Lower lobe of right lung (tissue), 2 donors: ENCODE measurements at regions not wholly inside any gene's neighbourhood (a gene's known extent, or its start where the extent isn't known, plus 50 kb on each side); places are given as distances from the start of the nearest gene placed in this dataset.

ENCODE experiments used
- ATAC-seq, 2 donors: fragments of 200-7000 bp; cut with Tn5 transposase; one replicate each; pipeline ENCODE4 v1.9.1; 2020 to 2022; ENCODE audit warnings: mild to moderate bottlenecking in 2 of 2, moderate library complexity in 2 of 2
- DNase-seq: peaks from one replicate; pipeline ENCODE4 v3.0.0-alpha.2; 2020
- H3K27ac ChIP-seq: fragments of 200-600 bp; one replicate; pipeline ENCODE4 v1.8.0; 2022
- H3K27me3 ChIP-seq: fragments of 200-600 bp; one replicate; pipeline ENCODE4 v1.8.0; 2022; ENCODE audit warnings: low read depth
- H3K36me3 ChIP-seq: fragments of 200-600 bp; one replicate; pipeline ENCODE4 v1.8.0; 2022; ENCODE audit warnings: mild to moderate bottlenecking
- H3K4me1 ChIP-seq: fragments of 200-600 bp; one replicate; pipeline ENCODE4 v1.8.0; 2022
- H3K4me3 ChIP-seq: fragments of 200-600 bp; one replicate; pipeline ENCODE4 v1.8.0; 2022; ENCODE audit warnings: mild to moderate bottlenecking
- H3K9me3 ChIP-seq: fragments of 200-600 bp; one replicate; pipeline ENCODE4 v1.8.0; 2022
- CTCF ChIP-seq: fragments of 200-600 bp; IDR thresholded peaks from one replicate; pipeline ENCODE4 v1.8.0; 2022; ENCODE audit warnings: antibody characterized with exemption, mild to moderate bottlenecking
- intact Hi-C: fragments of 100-400 bp; cut with DNase I; formaldehyde crosslinking; loops from one replicate; pipeline ENCODE4 v1.11.0; 2022
- donor health status: DM: no; HTN: yes; CAD: no; lungs with severe emphysema.

- peaks cover 14% of the 10 kb centered on the region for H3K27me3 ChIP-seq
- intact Hi-C loops, result no loop called here
- no peak for TF ChIP-seq CTCF
Observed at GRCh38 chr2:238967031-238967977, 119.4 kb downstream of the TWIST2 start.

GRCh38 chr2:238967978-238968360 is 120.1 kb downstream of the TWIST2 start:
- no peaks in the 10 kb centered on the region for H3K36me3 ChIP-seq
- intact Hi-C loops, result no loop called here
- H3K27ac ChIP-seq, result no peak overlapping the region
- peaks cover 14% of the 10 kb centered on the region for H3K27me3 ChIP-seq
- H3K9me3 ChIP-seq, result no peaks in the 10 kb centered on the region
- no peak for TF ChIP-seq CTCF
- H3K4me3 ChIP-seq, result no peak overlapping the region
- DNase-seq, result no peak
- H3K4me1 ChIP-seq, result no peaks in the 10 kb centered on the region
- no peak for ATAC-seq

More at GRCh38 chr2:238967031-238967977, 119.4 kb downstream of the TWIST2 start:
- no peak overlapping the region for H3K27ac ChIP-seq
- no peak overlapping the region for H3K4me3 ChIP-seq
- ATAC-seq (no peak), DNase-seq (no peak)
- no peaks in the 10 kb centered on the region for H3K4me1 ChIP-seq
- no peaks in the 10 kb centered on the region for H3K9me3 ChIP-seq
- no peaks in the 10 kb centered on the region for H3K36me3 ChIP-seq

- ATAC-seq (no peak), DNase-seq (no peak)
- H3K27ac ChIP-seq, result no peak overlapping the region
- TF ChIP-seq CTCF, result no peak
- H3K4me3 ChIP-seq, result no peak overlapping the region
- intact Hi-C loops, result no loop called here
- no peaks in the 10 kb centered on the region for H3K4me1 ChIP-seq
- H3K9me3 ChIP-seq, result no peaks in the 10 kb centered on the region
- H3K36me3 ChIP-seq, result no peaks in the 10 kb centered on the region
- H3K27me3 ChIP-seq, result peaks cover 14% of the 10 kb centered on the region
Observed at GRCh38 chr2:238968616-238969384, 120.9 kb downstream of the TWIST2 start.

GRCh38 chr2:238969857-238970256 is 122.0 kb downstream of the TWIST2 start:
- no peaks in the 10 kb centered on the region for H3K9me3 ChIP-seq
- DNase-seq (no peak), ATAC-seq (no peak)
- no peak overlapping the region for H3K4me3 ChIP-seq
- TF ChIP-seq CTCF, result no peak
- no peaks in the 10 kb centered on the region for H3K4me1 ChIP-seq
- no peak overlapping the region for H3K27ac ChIP-seq
- intact Hi-C loops, result no loop called here
- peaks cover 14% of the 10 kb centered on the region for H3K27me3 ChIP-seq
- no peaks in the 10 kb centered on the region for H3K36me3 ChIP-seq

- Histone ChIP-seq H3K4me3 (no peak overlapping the region), H3K36me3 (no peaks in the 10 kb centered on the region), H3K27me3 (peaks cover 14% of the 10 kb centered on the region), H3K27ac (no peak overlapping the region), H3K4me1 (no peaks in the 10 kb centered on the region), H3K9me3 (no peaks in the 10 kb centered on the region)
- ATAC-seq, result peak; percentile 90 to 91
- peak; percentile 99 for TF ChIP-seq CTCF
- intact Hi-C loops, result no loop called here
- DNase-seq, result peak; percentile 74
Observed at GRCh38 chr2:238970553-238971081, 122.7 kb downstream of the TWIST2 start.
